Activated CD8-positive, alpha-beta memory T cell treated with anti-CD3 and anti-CD28 coated beads for 48 hours (primary cell): ENCODE measurements at regions not wholly inside any gene's neighbourhood (a gene's known extent, or its start where the extent isn't known, plus 50 kb on each side); places are given as distances from the start of the nearest gene placed in this dataset.

Source experiments
- DNase-seq, 3 experiments: peaks; one replicate each; pipeline ENCODE4 v3.0.0-alpha.2; 2020; ENCODE audit warnings: low read depth in 2 of 3, low spot score in 2 of 3

GRCh38 chr9:28587052-28587451, 1013.8 kb upstream of the C9orf72 start:
- DNase-seq = no peak

GRCh38 chr9:28598408-28598807, 1025.1 kb upstream of the C9orf72 start:
- no peak for DNase-seq

GRCh38 chr9:28600226-28600625, 1026.9 kb upstream of the C9orf72 start:
- DNase-seq = no peak

- no peak for DNase-seq
These were observed 1034.6 kb upstream of the C9orf72 start for GRCh38 chr9:28607843-28608242.

GRCh38 chr9:28610339-28610738, 1037.1 kb upstream of the C9orf72 start:
- no peak for DNase-seq

GRCh38 chr9:28616310-28616709, 1043.0 kb upstream of the C9orf72 start:
- DNase-seq = no peak

GRCh38 chr9:28620011-28620410, 1046.7 kb upstream of the C9orf72 start:
- no peak for DNase-seq

GRCh38 chr9:28620661-28621060, 1047.4 kb upstream of the C9orf72 start:
- DNase-seq = no peak

- no peak for DNase-seq
These were observed 1051.5 kb upstream of the C9orf72 start for GRCh38 chr9:28624771-28625170.

GRCh38 chr9:28628031-28628430, 1054.8 kb upstream of the C9orf72 start:
- DNase-seq = no peak

GRCh38 chr9:28648723-28649122, 1075.4 kb upstream of the C9orf72 start:
- no peak for DNase-seq

- DNase-seq = no peak
These were observed 1077.0 kb upstream of the C9orf72 start for GRCh38 chr9:28650327-28650726.

GRCh38 chr9:28651050-28651722, 1077.9 kb upstream of the C9orf72 start:
- DNase-seq = no peak

GRCh38 chr9:28653216-28653615, 1079.9 kb upstream of the C9orf72 start:
- DNase-seq = no peak

- no peak for DNase-seq
These were observed 1083.4 kb upstream of the C9orf72 start for GRCh38 chr9:28656727-28657126.

GRCh38 chr9:28661853-28662252, 1088.6 kb upstream of the C9orf72 start:
- DNase-seq = no peak

GRCh38 chr9:28662675-28663074, 1089.4 kb upstream of the C9orf72 start:
- DNase-seq = no peak

- DNase-seq = no peak
These were observed 1094.9 kb upstream of the C9orf72 start for GRCh38 chr9:28668158-28668557.

- DNase-seq = no peak
These were observed 1097.7 kb upstream of the C9orf72 start for GRCh38 chr9:28671000-28671399.

- DNase-seq = no peak
These were observed 1104.8 kb upstream of the C9orf72 start for GRCh38 chr9:28678097-28678496.

GRCh38 chr9:28688172-28688571, 1114.9 kb upstream of the C9orf72 start:
- DNase-seq = no peak

- DNase-seq = no peak
These were observed 1118.7 kb upstream of the C9orf72 start for GRCh38 chr9:28692012-28692411.

GRCh38 chr9:28696960-28697359, 1123.7 kb upstream of the C9orf72 start:
- DNase-seq = no peak
